ENCODE measurements at regions not wholly inside any gene's neighbourhood (a gene's known extent, or its start where the extent isn't known, plus 50 kb on each side); places are given as distances from the start of the nearest gene placed in this dataset.
"Not testable (repeated sequence)": the region's sequence is repeated elsewhere in the genome, so short reads cannot be mapped to it uniquely, and the experiment has no call there.

- no peak overlapping the region for H3K27ac ChIP-seq
- TF ChIP-seq CTCF (conservative IDR thresholded peaks at IDR 0.05) (no peak), ZFX (IDR thresholded peaks at IDR 0.05) (no peak)
These were observed 239.7 kb upstream of the BTG1 start for GRCh38 chr12:92385296-92385695.

- no peak for TF ChIP-seq ZFX (IDR thresholded peaks at IDR 0.05)
- TF ChIP-seq CTCF (conservative IDR thresholded peaks at IDR 0.05), result no peak
- H3K27ac ChIP-seq, result no peak overlapping the region
These were observed 238.9 kb upstream of the BTG1 start for GRCh38 chr12:92384571-92384970.

GRCh38 chr12:92382383-92382878 lies 236.8 kb upstream of the BTG1 start:
- no peak overlapping the region for H3K27ac ChIP-seq
- no peak for TF ChIP-seq ZFX (IDR thresholded peaks at IDR 0.05)
- TF ChIP-seq CTCF (conservative IDR thresholded peaks at IDR 0.05), result no peak

GRCh38 chr12:92381856-92382255 lies 236.2 kb upstream of the BTG1 start:
- TF ChIP-seq ZFX (IDR thresholded peaks at IDR 0.05) (no peak), CTCF (conservative IDR thresholded peaks at IDR 0.05) (no peak)

GRCh38 chr12:92378682-92379479 lies 233.2 kb upstream of the BTG1 start:
- TF ChIP-seq CTCF (conservative IDR thresholded peaks at IDR 0.05) (no peak), ZFX (IDR thresholded peaks at IDR 0.05) (no peak)
- no peak overlapping the region for H3K27ac ChIP-seq

More at GRCh38 chr12:92381856-92382255, 236.2 kb upstream of the BTG1 start:
- H3K27ac ChIP-seq, result no peak overlapping the region

- not testable (repeated sequence) for H3K27ac ChIP-seq
These were observed 229.9 kb upstream of the BTG1 start for GRCh38 chr12:92375504-92375903.

GRCh38 chr12:92370828-92371227 lies 225.2 kb upstream of the BTG1 start:
- H3K27ac ChIP-seq, result no peak overlapping the region
- TF ChIP-seq CTCF (conservative IDR thresholded peaks at IDR 0.05), result no peak

- no peak overlapping the region for H3K27ac ChIP-seq
- no peak for TF ChIP-seq CTCF (conservative IDR thresholded peaks at IDR 0.05)
- no peak for TF ChIP-seq ZFX (IDR thresholded peaks at IDR 0.05)
These were observed 224.0 kb upstream of the BTG1 start for GRCh38 chr12:92369636-92370035.
